Upper lobe of left lung (tissue), 6 donors: ENCODE measurements at regions not wholly inside any gene's neighbourhood (a gene's known extent, or its start where the extent isn't known, plus 50 kb on each side); places are given as distances from the start of the nearest gene placed in this dataset.
"Not testable (repeated sequence)": the region's sequence is repeated elsewhere in the genome, so short reads cannot be mapped to it uniquely, and the experiment has no call there.

Source experiments
- ATAC-seq, 2 donors: fragments of 200-7000 bp; cut with Tn5 transposase; one replicate each; pipeline ENCODE4 v1.9.1; 2022; ENCODE audit warnings: mild to moderate bottlenecking in 2 of 2, moderate library complexity in 2 of 2; ENCODE audit not compliant: low FRiP score in 2 of 2
- DNase-seq, 2 donors: peaks; one replicate each; pipeline ENCODE4 v3.0.0-alpha.2; 2019 to 2020
- H3K27ac ChIP-seq, 4 donors: fragments of 200-600 bp; sonication (generic); one replicate each; pipeline ENCODE4 v1.5.1; 2016 to 2019
- H3K27me3 ChIP-seq, 4 donors: fragments of 200-600 bp; sonication (generic); one replicate each; pipeline ENCODE4 v1.5.1; 2017 to 2019
- H3K36me3 ChIP-seq, 4 donors: fragments of 200-600 bp; sonication (generic); one replicate each; pipeline ENCODE4 v1.5.1; 2016 to 2019
- H3K4me1 ChIP-seq, 4 donors: fragments of 200-600 bp; sonication (generic); one replicate each; pipeline ENCODE4 v1.5.1; 2018 to 2019
- H3K4me3 ChIP-seq, 4 donors: fragments of 200-600 bp; sonication (generic); one replicate each; pipeline ENCODE4 v1.5.1; 2017 to 2019; ENCODE audit warnings: mild to moderate bottlenecking in 2 of 4, moderate library complexity in 1 of 4
- H3K9me3 ChIP-seq, 4 donors: fragments of 200-600 bp; sonication (generic); one replicate each; pipeline ENCODE4 v1.5.1; 2018 to 2019
- EP300 ChIP-seq, 4 donors: sonication (generic); formaldehyde crosslinking; IDR thresholded peaks; one replicate each; pipeline ENCODE4 v1.5.1; 2017; ENCODE audit warnings: antibody characterized with exemption in 4 of 4, control low read depth in 2 of 4
- POLR2A ChIP-seq, 4 donors: fragments of 450-650 bp; IDR thresholded peaks; one replicate each; pipeline ENCODE4 v1.5.1; 2016 to 2017; ENCODE audit warnings: antibody characterized with exemption in 4 of 4, mild to moderate bottlenecking in 2 of 4
- POLR2AphosphoS5 ChIP-seq, 2 donors: sonication (generic); formaldehyde crosslinking; IDR thresholded peaks; one replicate each; pipeline ENCODE4 v1.5.1; 2017; ENCODE audit warnings: antibody characterized with exemption in 2 of 2
- WGBS, 2 donors: methylation state at CpG; one replicate each; pipeline ENCODE4 v1.1.5; 2017 to 2018; 5-methylcytosine and 5-hydroxymethylcytosine counted together
- TF ChIP-seq, protein P1 (sequence below), 6 experiments: fragments of 450-650 bp in 4 of 6; fragments of 200-600 bp in 2 of 6; sonication (generic) in 2 of 6; IDR thresholded peaks; one replicate each; pipeline ENCODE4 v1.5.1; 2016 to 2019; ENCODE audit warnings: antibody characterized with exemption in 6 of 6
- donor health status: DM: no; HTN: no; CAD: no; lungs with moderate emphysema.
- donor health status: DM: no; HTN: yes; CAD: no; lungs with severe emphysema.

DNA sequence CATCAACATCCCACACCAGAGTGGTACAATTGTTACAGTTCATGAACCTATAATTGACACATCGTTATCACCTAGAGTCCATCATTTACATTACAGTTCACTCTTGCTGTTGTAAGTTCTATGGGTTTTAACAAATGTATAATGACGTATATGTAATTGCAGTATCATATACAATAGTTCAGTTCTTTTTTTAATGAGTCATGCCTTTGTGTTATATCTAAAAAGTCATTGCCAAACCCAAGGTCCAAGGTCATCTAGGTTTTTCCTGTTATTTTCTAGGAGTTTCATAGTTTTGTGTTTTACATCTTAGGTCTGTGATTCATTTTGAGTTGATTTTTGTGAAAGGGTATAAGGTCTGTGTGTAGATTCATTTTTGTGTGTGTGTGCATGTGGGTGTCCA lies 160.9 kb upstream of the GALNT15 start:
- H3K36me3 ChIP-seq: no peaks in the 10 kb centered on the region
- H3K27ac ChIP-seq: no peak overlapping the region
- ATAC-seq (no peak), DNase-seq (no peak)
- H3K9me3 ChIP-seq: no peaks in the 10 kb centered on the region
- no peaks in the 10 kb centered on the region for H3K4me1 ChIP-seq
- WGBS, 2 donors: 85 to 87% methylated on average over 2 of the region's 2 CpGs
- no peaks in the 10 kb centered on the region for H3K27me3 ChIP-seq
- TF ChIP-seq POLR2AphosphoS5 (IDR thresholded peaks at IDR 0.05): no peak
- TF ChIP-seq, protein P1, sequence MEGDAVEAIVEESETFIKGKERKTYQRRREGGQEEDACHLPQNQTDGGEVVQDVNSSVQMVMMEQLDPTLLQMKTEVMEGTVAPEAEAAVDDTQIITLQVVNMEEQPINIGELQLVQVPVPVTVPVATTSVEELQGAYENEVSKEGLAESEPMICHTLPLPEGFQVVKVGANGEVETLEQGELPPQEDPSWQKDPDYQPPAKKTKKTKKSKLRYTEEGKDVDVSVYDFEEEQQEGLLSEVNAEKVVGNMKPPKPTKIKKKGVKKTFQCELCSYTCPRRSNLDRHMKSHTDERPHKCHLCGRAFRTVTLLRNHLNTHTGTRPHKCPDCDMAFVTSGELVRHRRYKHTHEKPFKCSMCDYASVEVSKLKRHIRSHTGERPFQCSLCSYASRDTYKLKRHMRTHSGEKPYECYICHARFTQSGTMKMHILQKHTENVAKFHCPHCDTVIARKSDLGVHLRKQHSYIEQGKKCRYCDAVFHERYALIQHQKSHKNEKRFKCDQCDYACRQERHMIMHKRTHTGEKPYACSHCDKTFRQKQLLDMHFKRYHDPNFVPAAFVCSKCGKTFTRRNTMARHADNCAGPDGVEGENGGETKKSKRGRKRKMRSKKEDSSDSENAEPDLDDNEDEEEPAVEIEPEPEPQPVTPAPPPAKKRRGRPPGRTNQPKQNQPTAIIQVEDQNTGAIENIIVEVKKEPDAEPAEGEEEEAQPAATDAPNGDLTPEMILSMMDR (IDR thresholded peaks at IDR 0.05): no peak
- TF ChIP-seq EP300 (IDR thresholded peaks at IDR 0.05): no peak
- TF ChIP-seq POLR2A (IDR thresholded peaks at IDR 0.05): no peak
- no peak overlapping the region for H3K4me3 ChIP-seq

GRCh38 chr3:16021801-16022200 lies 152.7 kb upstream of the GALNT15 start:
- H3K4me1 ChIP-seq, DNase-seq, H3K4me3 ChIP-seq, H3K27me3 ChIP-seq, ATAC-seq, H3K27ac ChIP-seq, H3K36me3 ChIP-seq, H3K9me3 ChIP-seq: not testable (repeated sequence)
- WGBS, 2 donors: 89 to 94% methylated on average over 4 of the region's 4 CpGs

DNA sequence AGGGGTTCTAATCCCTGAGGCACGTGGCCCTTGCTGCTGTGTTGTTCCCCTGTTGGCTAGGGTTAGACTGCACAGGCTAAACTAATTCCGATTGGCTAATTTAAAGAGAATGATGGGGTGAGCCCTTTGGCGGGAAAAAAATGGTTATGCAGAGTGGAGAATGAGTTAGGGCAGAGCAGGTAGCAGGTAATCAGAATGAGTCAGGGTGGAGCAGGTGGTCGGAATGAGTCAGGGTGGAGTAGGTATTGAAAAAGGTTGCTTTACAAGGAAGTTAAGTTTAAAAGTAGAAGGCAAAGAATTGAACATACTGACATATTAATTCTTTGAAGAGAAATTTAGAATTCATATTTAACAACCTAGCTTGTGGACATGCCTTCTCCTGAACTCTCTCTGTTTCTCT lies 150.6 kb upstream of the GALNT15 start:
- H3K27ac ChIP-seq, H3K4me1 ChIP-seq, H3K27me3 ChIP-seq, H3K9me3 ChIP-seq, ATAC-seq, H3K4me3 ChIP-seq, H3K36me3 ChIP-seq, DNase-seq: not testable (repeated sequence)
- WGBS, 2 donors: 86 to 91% methylated on average over 4 of the region's 4 CpGs

DNA sequence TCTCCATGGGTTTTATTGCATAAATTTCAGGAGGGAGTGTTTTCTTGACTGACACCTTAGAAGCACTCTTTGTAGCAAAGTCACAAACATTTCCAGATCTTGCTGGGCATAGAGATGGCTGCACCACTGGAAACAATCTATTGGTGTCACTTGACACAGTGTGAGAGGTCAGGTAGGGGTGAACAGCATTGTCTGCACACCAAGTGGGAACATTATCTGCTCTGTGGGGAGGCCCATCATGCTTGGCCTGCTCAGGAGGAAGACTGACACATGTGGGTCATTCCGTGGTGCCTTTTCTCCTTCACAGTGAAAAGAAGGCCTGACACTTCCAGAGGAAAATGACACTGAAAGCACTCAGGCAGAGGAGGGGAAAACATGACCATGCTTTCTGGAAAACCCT lies 149.9 kb upstream of the GALNT15 start:
- Histone ChIP-seq H3K9me3 (no peaks in the 10 kb centered on the region), H3K27ac (no peak overlapping the region), H3K4me3 (no peak overlapping the region), H3K27me3 (no peaks in the 10 kb centered on the region), H3K36me3 (no peaks in the 10 kb centered on the region), H3K4me1 (no peaks in the 10 kb centered on the region)
- TF ChIP-seq POLR2A (IDR thresholded peaks at IDR 0.05) (no peak), POLR2AphosphoS5 (IDR thresholded peaks at IDR 0.05) (no peak), EP300 (IDR thresholded peaks at IDR 0.05) (no peak)
- TF ChIP-seq, protein P1 (IDR thresholded peaks at IDR 0.05): no peak
- ATAC-seq: no peak
- WGBS, 2 donors: 16 to 64% methylated on average over 1 of the region's 1 CpG
- DNase-seq: no peak

DNA sequence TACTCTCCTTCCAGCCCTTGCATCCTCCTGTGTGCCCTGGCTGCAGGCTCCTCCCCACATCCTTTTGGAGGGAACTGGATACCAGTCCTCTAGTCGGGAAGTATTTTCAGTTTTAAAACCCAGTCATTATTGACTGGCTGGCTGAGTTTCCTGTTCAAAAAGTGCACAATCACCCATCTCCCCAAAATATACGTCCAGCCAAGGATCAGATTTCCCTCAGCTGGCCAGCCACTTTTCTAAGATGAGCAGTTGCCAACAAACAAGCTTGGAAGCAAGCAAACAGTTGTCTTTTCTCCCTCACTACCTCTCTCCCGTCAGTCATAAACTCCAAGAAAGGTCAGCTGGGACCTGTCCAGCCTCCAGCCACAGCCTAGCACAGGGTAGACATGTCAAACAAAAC lies 147.7 kb upstream of the GALNT15 start:
- TF ChIP-seq POLR2A (IDR thresholded peaks at IDR 0.05): no peak
- no peak for TF ChIP-seq EP300 (IDR thresholded peaks at IDR 0.05)
- TF ChIP-seq, protein P1 (IDR thresholded peaks at IDR 0.05): no peak
- no peak for TF ChIP-seq POLR2AphosphoS5 (IDR thresholded peaks at IDR 0.05)
- ATAC-seq (no peak), DNase-seq (no peak)
- Histone ChIP-seq H3K4me1 (no peaks in the 10 kb centered on the region), H3K36me3 (no peaks in the 10 kb centered on the region), H3K27me3 (no peaks in the 10 kb centered on the region), H3K4me3 (no peak overlapping the region), H3K27ac (no peak overlapping the region), H3K9me3 (no peaks in the 10 kb centered on the region)
- WGBS, 2 donors: 13 to 31% methylated on average over 3 of the region's 3 CpGs

GRCh38 chr3:16028604-16029003 lies 145.9 kb upstream of the GALNT15 start:
- no peaks in the 10 kb centered on the region for H3K27me3 ChIP-seq
- TF ChIP-seq POLR2A (IDR thresholded peaks at IDR 0.05) (no peak), EP300 (IDR thresholded peaks at IDR 0.05) (no peak), POLR2AphosphoS5 (IDR thresholded peaks at IDR 0.05) (no peak)
- TF ChIP-seq, protein P1 (IDR thresholded peaks at IDR 0.05): no peak
- WGBS, 2 donors: 92 to 93% methylated on average over 2 of the region's 2 CpGs
- ATAC-seq (no peak), DNase-seq (no peak)
- no peaks in the 10 kb centered on the region for H3K4me1 ChIP-seq
- H3K4me3 ChIP-seq: no peak overlapping the region
- H3K27ac ChIP-seq: no peak overlapping the region
- H3K9me3 ChIP-seq: no peaks in the 10 kb centered on the region
- no peaks in the 10 kb centered on the region for H3K36me3 ChIP-seq
